GM18519 (cell line): ENCODE measurements at regions not wholly inside any gene's neighbourhood (a gene's known extent, or its start where the extent isn't known, plus 50 kb on each side); places are given as distances from the start of the nearest gene placed in this dataset.
"Not testable (repeated sequence)": the region's sequence is repeated elsewhere in the genome, so short reads cannot be mapped to it uniquely, and the experiment has no call there.

Experiments used
- ATAC-seq: cut with Tn5 transposase; IDR thresholded peaks from one replicate; pipeline ENCODE4 v1.9.1; 2021; ENCODE audit warnings: mild to moderate bottlenecking, moderate library complexity; ENCODE audit not compliant: unreplicated experiment, low FRiP score

DNA sequence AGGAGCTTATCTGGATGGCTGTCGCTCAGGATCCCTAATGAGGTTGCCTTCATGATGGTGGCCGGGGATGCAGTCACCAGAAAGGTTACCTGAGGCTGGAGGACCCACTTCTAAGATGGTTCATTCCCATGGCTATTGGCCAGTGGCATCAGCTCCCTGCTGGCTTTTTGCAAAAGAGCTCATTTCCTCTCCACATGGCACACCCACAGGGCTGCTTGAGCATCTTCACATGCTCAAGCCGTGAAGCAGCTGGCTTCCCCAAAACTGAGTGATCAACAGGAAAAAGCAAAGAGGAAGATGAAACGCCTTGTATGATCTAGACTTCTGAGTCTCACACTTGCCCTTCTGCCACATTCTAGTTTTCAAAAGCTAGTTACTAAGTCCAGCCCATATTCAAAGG lies 124.6 kb upstream of the CXADR start:
- no peak for ATAC-seq

DNA sequence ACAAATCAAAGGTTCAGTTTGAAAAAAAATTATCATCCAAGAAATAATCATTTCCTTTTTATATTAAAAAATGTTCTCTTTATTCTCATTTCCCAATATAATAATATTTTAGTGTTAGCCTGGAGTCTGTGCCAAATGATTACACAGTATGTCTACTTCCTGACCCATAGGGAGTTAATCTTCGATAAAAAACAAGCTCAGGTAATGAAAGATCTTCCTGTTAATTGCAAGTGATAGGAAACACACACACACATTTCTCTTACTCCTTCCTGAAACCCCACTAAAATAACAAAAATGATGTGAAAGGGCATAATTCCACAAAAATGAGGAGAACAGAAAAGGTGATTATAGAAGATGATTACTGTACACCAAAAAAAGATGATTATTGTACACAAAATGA lies 123.5 kb upstream of the CXADR start:
- no peak for ATAC-seq

DNA sequence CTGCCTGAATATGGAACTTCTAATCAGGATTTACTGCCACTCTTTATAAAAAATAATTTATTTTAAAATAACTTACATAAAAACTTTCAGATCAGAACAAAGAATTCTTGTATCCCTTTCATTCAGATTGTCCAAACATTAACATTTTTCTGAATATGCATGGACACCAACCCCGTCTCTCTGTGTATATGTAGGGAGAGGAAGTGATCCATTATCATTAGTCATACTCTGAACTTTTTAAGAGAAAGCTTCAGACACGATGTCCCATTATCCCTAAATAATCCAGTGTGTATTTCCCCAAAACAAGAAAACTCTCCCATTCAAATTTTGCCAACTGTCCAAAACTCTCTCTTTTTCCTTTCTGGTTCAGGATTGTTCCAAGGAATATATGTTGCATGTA lies 122.3 kb upstream of the CXADR start:
- no peak for ATAC-seq

DNA sequence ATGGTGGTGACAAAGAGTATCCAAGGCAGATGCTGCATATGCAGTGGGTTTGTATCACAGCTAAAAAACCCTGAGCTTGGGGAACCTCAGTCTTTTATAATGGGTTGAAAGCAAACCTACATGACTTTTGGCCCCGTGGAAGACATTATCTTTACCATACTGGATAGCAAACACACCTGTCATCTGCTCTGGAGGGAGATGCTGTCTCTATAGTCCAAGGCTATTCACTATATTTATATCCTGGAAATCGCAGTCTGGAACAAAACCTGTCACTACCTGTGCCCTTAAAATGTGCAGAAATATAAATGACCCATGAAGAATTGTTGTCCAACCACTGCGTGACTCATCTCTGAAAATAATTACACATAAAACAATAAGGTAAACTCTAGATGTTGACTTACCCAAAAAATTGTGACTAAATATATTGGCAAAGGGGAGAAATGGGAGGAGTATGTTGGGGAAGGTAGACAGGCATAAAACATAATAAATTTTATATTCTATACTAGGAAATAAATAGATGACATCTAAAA lies 121.0 kb upstream of the CXADR start:
- ATAC-seq: no peak

DNA sequence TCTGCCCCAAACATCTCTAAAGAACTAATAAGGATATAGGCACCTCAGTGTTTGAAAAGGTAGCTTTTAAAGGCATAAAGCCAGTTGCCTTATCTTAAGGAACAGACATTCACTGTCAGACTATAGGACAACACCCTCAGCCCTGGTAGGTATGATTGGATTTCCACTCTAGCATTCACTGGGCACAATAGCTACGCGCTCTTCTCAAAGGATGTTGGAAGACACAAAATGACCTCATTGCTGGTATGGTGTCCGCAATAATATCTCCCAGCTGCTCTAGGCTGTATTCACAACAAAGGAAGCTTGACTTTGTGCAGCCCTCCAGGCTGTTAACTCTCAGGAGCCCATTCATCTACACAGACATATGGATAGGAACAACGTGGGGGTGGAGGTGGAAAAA lies 119.4 kb upstream of the CXADR start:
- ATAC-seq: no peak

DNA sequence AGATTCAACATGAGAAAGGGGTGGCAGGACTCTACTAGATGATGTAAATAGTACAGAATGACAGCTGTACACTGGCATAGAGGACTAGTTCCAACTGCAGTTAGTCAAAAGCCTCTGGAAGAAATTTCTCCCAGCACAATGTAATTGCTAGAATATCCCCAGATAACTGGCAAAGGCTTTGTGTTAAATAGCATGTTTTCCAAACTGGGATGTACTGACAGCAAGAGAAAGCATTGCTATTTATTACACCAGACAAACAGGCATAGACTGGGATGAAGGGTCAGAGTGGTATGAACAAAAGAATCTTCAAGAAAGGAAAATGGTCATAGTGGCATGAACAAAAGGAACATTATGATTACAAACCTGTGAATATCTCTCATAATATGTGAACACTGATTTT lies 115.9 kb upstream of the CXADR start:
- no peak for ATAC-seq

DNA sequence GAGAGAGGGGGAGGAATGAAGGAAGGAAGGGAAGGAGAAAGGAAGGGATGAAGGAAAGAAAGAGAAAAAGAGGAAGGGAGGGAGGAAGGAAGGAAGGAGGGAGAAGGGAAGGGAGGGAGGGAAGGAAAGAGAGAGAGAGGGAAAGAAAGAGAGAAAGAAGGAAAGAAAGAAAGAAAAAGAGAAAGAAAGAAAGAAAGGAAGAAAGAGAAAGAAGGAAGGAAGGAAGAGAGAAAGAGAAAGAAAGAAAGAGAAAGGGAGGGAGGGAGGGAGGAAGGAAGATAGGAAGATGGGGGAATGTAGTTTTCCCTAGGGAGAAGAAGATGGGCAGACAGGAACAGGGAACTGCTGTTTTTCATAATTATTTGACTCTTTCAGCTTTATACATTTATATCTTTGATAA lies 115.1 kb upstream of the CXADR start:
- ATAC-seq: no peak

DNA sequence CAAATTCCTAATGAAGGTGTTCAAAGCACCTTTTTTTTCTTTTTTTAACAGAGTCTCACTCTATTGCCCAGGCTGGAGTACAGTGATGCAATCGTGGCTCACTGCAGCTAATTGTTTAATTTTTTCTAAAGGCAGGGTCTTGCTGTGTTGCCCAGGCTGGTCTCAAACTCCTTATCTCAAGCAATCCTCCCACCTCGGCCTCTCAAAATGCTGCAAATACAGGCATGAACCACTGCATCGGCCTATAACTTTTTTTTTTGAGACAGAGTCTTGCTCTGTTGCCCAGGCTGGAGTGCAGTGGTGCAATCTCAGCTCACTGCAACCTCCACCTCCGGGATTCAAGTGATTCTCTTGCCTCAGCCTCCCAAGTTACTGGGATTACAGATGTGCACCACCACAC lies 113.9 kb upstream of the CXADR start:
- ATAC-seq: not testable (repeated sequence)

DNA sequence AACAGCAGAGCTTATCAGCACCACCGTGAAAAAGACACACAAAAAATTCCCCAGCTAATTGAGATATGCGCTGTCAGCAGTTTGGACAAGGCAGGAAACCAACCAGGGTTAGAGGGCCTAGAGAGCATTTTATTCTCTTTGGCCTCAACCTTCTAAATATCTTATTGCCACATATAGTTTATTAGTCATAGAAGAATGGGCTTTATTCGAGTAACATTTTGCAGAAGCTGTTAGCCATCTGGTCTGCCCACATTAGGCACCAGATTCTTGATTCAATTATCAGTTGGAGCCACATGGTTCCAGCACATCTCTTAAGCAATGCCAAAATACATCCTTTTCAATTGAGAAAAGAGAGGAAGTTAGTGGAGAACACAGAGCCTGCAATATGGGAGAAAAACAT lies 109.9 kb upstream of the CXADR start:
- ATAC-seq: no peak

DNA sequence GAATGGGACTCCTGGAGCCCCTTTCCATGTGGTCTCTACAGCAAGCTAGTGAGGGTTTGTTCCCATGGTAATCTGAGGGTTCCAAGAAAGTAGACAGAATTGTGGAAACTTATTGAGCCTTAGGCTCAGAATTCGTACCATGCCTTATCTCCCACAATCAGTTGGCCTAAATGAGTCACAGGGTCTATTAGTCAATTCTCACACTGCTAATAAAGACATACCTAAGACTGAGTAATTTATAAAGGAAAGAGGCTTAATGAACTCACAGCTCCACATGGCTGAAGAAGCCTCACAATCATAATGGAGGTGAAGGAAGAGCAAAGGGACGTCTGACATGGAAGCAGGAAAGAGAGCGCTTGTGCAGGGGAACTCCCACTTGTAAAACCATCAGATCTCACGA lies 106.6 kb upstream of the CXADR start:
- ATAC-seq: no peak

DNA sequence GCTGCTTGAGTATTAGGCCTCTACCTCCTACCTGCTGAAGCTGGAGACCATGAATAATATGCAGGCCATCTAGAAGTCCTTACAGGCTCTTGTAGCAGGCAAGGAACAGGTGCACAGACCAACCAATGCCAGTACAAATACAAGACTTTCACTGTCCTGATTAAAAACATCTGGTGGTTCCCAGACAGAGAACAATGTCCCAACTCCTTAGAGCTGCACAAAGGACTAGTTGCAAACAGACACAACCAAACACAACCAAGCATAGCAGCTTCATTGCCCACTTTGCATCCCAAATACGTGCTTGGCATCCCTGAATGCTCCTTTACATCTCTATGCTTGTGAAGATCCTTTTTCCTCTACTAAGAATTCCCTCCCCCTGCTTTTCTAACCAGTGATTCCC lies 98.1 kb upstream of the CXADR start:
- no peak for ATAC-seq

DNA sequence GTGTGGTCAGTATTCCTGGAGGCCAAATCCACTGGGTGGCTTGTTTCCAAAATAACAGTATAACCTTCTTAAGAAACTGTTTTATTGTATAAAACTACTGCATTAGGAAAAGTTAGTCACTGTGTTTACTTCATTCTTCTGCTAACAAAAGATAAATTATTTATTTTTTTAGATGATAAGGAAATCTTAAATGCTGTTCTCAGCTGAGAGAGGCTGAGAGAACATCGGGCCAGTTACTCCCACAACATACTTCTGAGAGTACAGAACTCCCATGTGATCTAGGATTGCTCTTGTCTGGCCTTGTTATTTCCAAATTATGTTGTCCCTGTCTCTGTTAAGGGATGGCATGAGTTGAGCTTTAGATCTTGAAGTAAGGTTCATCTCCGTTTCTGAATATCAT lies 96.7 kb upstream of the CXADR start:
- ATAC-seq: no peak

DNA sequence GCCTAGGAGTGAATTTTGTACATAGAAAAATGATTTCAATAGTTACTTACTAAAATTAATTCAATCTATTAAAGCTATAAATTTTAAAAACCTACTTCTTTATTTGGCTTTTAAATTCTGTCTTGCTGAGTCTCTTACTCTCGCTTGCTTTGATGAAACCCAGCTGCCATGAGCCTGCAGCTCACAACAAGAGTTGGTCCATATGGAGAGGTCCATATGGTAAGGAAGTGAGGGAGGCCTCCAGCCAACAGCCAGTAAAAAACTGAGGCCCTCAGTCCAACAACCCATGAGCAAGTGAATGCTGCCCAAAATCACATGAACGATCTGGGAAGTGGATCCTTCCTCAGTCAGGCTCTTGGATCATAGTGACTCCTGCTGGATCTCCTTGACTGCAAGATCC lies 89.9 kb upstream of the CXADR start:
- ATAC-seq: no peak

DNA sequence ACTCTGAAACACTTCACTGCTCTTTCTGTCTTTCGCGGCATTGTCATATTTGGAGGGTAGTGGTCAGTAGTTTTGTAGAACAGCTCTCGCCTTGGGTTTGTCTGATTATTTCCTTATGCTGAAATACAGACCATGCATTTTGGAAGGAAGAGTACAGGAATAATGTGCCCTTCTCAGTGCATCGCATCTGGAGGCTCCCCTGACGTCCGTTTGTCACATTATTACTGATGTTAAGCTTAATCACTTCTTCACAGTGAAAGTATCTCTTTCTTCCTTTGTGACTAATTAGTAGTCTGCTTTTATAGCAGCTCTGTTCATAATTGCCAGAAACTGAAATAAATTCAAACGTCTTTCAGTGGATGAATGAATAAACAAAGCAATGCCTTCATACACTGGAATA lies 85.7 kb upstream of the CXADR start:
- no peak for ATAC-seq

DNA sequence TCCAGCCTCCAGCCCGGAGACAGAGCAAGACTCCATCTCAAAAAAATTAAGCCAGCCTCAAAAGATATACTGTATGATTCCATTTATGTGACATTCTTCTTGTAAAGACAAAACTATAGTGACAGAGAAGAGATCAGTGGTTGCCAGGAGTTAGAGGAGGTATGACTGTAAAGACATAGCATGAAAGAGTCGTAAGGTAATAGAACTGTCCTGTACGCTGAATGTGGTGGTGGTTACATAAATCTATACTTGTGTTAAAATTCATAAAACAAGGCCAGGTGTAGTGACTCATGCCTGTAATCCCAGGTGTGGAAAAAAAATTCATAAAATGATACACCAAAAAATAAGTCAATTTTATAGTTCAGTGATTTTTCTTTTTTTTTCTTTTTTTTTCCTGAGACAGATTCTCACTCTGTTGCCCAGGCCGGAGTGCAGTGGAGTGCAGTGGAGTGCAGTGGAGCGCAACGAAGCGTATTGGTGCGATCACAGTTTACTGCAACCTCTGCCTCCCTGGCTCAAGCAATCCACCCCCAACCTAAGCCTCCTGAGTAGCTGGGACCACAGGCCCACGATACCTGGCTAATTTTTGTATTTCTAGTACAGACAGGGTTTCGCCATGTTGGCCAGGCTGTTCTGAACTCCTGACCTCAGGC lies 84.9 kb upstream of the CXADR start:
- ATAC-seq: peak; percentile 86

DNA sequence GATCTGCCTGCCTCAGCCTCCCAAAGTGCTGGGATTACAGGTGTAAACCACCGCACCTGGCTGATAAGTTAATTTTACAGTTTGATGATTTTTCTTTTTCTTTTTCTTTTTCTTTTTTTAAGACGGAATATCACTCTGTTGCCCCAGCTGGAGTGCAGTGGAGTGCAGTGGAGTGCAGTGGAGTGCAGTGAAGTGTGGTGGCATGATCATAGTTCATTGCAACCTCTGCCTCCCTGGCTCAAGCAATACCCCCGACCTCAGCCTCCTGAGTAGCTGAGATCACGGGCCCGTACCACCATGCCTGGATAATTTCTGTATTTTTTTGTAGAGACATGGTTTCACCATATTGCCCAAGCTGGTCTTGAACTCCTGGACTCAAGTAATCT lies 84.4 kb upstream of the CXADR start:
- ATAC-seq: peak; percentile 43

DNA sequence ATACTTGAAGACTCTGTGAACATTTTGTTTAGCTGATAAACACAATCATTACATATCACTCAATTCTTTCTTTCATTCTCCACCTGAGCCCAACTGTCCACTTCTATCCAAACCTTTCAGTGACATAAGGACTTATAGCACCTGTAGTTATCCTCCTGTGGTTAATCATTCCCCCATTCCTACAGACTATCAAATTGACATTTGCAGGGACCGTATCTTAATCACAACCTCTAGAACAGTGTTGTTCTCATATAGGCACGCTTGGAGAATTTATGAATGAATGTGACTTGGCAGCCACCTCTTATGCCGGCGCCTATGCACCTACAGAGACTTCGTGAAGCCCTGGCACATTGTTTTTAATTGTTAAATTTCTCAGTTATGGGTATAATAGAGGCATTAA lies 83.9 kb upstream of the CXADR start:
- no peak for ATAC-seq

DNA sequence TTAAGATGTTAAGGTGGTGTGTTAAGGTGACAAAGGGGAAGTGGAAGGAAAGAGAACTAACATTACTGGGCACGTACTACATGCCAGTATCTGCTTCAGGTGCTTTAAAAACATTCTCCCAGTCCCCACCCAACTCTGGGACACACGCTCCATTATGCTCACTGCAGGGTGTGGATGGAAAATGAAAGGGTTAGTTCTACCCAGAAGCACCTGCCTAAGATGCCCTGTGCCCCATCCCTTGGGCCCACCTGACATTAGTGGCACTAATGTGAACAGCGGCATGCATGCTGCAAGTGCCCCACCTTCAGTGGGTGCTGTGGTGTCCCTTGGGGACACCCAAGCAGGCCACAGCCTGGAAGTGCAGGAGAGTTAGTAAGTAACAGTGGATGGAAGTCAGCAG lies 82.9 kb upstream of the CXADR start:
- ATAC-seq: no peak

DNA sequence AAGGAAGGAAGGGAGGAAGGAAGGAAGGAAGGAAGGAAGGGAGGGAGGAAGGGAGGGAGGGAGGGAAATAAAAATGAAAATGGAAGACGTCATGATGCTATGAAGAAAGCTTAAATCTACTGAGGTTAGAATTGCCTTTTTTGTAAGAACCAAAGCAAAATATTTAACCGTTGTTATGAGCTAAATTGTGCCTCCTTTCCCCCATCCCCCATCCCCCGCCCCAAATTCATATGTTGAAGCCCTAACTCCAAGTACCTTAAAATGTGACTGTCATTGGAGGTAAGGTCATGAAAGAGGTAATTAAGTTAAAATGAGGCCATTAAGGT lies 80.1 kb upstream of the CXADR start:
- no peak for ATAC-seq

DNA sequence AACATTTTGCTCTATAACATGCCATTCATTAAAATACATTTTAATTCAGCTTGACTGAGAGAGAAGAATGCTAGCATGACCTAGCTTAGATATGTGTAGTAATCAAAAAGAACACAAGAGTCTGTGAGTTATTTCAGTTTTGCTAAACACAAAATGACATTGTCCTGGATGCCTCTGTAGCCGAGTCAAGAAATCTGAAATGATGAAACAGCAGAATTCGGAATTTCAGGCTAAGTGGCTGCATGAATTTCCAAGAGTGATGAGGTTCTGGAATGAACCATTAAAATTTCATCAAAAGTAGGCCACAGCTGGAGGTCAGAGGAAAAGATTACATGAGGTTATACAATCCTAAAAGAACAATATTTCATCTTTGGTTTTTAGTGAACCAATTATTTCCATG lies 79.1 kb upstream of the CXADR start:
- ATAC-seq: no peak

DNA sequence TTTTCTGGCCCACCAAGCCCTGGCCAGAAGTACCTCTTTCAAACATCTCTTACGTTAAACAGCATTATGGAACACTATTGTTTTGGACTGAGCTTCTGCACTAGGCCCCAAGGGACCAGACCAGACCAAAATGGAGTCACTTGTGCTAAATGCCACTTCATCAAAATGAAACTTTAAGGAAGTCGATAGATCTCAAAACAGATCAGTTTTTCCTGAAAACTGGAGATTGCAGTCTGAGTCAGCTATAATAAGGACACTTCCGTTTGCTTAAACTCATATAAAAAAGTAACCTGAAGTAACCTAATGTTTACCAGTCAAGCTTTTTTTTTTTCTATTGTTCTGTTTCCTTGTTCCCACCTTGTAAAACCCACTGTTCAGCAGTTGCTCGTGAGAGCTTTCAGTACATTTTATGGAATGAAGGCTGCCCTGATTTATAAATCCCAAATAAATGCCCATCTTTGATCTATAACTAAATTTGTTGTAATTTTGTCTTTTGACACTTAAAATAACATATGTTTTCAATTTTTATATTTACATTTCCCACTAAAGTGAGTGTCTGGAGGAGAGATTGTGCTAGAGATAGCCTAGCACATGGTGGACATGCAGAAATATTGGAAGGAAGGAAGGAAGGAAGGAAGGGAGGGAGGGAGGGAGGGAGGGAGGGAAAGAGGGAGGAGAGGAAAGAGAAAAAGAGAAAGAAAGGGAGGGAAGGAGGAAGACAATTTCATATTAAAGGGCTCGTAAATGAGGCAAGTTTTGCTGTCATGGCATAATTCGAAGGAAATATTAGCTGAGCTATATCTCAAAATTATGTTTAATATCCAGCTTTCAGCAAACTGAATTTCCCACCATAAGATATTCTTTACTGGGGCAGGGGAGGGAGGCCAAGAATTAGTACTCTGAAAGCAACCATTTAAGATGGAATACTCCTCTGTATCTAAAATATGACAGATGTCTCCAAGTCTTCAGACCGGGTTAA lies 77.0 kb upstream of the CXADR start:
- ATAC-seq: no peak

DNA sequence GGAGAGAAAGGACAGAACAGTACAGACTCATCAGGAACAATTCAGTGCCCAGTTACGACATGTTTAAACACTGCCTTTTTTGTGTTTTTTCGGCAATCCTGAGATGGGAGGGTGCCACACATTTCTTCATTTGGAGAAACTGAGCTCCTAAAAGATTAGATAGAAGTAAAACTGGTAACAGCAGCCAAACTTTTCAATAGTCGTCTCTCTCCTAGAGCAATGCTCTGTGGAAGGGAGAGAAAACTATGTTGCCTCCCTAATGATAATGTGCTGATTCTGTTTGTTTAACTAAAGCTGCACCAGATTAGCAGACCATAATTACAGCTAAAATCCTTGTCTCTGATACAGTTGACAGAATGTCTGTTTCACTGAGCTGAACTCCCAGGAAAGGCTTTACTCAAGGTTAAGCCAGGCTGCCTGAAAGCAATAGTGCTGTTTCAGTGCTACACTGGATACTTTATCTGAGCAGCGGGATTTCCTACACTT lies 76.2 kb upstream of the CXADR start:
- no peak for ATAC-seq
